Dedifferentiated amniotic fluid mesenchymal stem cell (primary cell): ENCODE measurements at regions not wholly inside any gene's neighbourhood (a gene's known extent, or its start where the extent isn't known, plus 50 kb on each side); places are given as distances from the start of the nearest gene placed in this dataset.

Source experiments
- DNase-seq: peaks from one replicate; pipeline ENCODE4 v3.0.0-alpha.2; 2016; ENCODE audit errors: extremely low spot score

GRCh38 chr15:91521996-91522395 is 331.5 kb upstream of the SLCO3A1 start:
- DNase-seq: no peak

- no peak for DNase-seq
Observed at GRCh38 chr15:91522605-91523332, 330.7 kb upstream of the SLCO3A1 start.

GRCh38 chr15:91523596-91523995 is 329.9 kb upstream of the SLCO3A1 start:
- DNase-seq: no peak

- no peak for DNase-seq
Observed at GRCh38 chr15:91524534-91524933, 329.0 kb upstream of the SLCO3A1 start.

GRCh38 chr15:91525751-91526150 is 327.8 kb upstream of the SLCO3A1 start:
- no peak for DNase-seq

GRCh38 chr15:91526424-91526823 is 327.1 kb upstream of the SLCO3A1 start:
- no peak for DNase-seq

GRCh38 chr15:91528801-91529200 is 324.7 kb upstream of the SLCO3A1 start:
- DNase-seq: no peak

GRCh38 chr15:91529534-91529933 is 324.0 kb upstream of the SLCO3A1 start:
- no peak for DNase-seq

GRCh38 chr15:91530279-91530678 is 323.2 kb upstream of the SLCO3A1 start:
- no peak for DNase-seq

GRCh38 chr15:91530956-91531582 is 322.4 kb upstream of the SLCO3A1 start:
- DNase-seq: no peak

GRCh38 chr15:91534235-91534634 is 319.3 kb upstream of the SLCO3A1 start:
- no peak for DNase-seq

GRCh38 chr15:91534976-91535375 is 318.5 kb upstream of the SLCO3A1 start:
- no peak for DNase-seq

- DNase-seq: no peak
Observed at GRCh38 chr15:91535856-91536500, 317.5 kb upstream of the SLCO3A1 start.

- DNase-seq: no peak
Observed at GRCh38 chr15:91537856-91538255, 315.7 kb upstream of the SLCO3A1 start.

- no peak for DNase-seq
Observed at GRCh38 chr15:91538782-91539181, 314.7 kb upstream of the SLCO3A1 start.

GRCh38 chr15:91541286-91541685 is 312.2 kb upstream of the SLCO3A1 start:
- DNase-seq: no peak

GRCh38 chr15:91542226-91542625 is 311.3 kb upstream of the SLCO3A1 start:
- no peak for DNase-seq

- no peak for DNase-seq
Observed at GRCh38 chr15:91547356-91547755, 306.2 kb upstream of the SLCO3A1 start.

- no peak for DNase-seq
Observed at GRCh38 chr15:91548549-91548948, 305.0 kb upstream of the SLCO3A1 start.

- DNase-seq: no peak
Observed at GRCh38 chr15:91549581-91549980, 303.9 kb upstream of the SLCO3A1 start.

GRCh38 chr15:91552555-91552954 is 301.0 kb upstream of the SLCO3A1 start:
- DNase-seq: no peak

GRCh38 chr15:91553196-91553854 is 300.2 kb upstream of the SLCO3A1 start:
- no peak for DNase-seq

GRCh38 chr15:91555312-91555711 is 298.2 kb upstream of the SLCO3A1 start:
- no peak for DNase-seq
